HL-60 (cell line): ENCODE measurements at regions not wholly inside any gene's neighbourhood (a gene's known extent, or its start where the extent isn't known, plus 50 kb on each side); places are given as distances from the start of the nearest gene placed in this dataset.

Source experiments
- DNase-seq, 2 experiments: peaks; one replicate each; pipeline ENCODE4 v3.0.0-alpha.2; 2010 to 2020; ENCODE audit warnings: low read depth in 1 of 2, low spot score in 1 of 2
- H3K27ac ChIP-seq: fragments of 250-450 bp; sonication (Bioruptor Pico); replicated peaks from 2 replicates; pipeline ENCODE4 v1.5.1; 2020; ENCODE audit warnings: mild to moderate bottlenecking, moderate library complexity
- H3K27me3 ChIP-seq: fragments of 250-450 bp; sonication (Bioruptor Pico); 2 replicates; pipeline ENCODE4 v1.5.1; 2021; ENCODE audit warnings: mild to moderate bottlenecking, moderate library complexity; ENCODE audit not compliant: insufficient read depth, poor library complexity, severe bottlenecking
- H3K4me3 ChIP-seq: replicated peaks from 2 replicates; pipeline ENCODE4 v1.5.1; 2011; ENCODE audit warnings: mild to moderate bottlenecking, control low read depth, low read length; ENCODE audit not compliant: insufficient read depth
- GABPA ChIP-seq: IDR thresholded peaks from 2 replicates; pipeline ENCODE4 v1.6.1; 2012; ENCODE audit warnings: low read depth
- POLR2AphosphoS5 ChIP-seq: IDR thresholded peaks from 2 replicates; pipeline ENCODE4 v1.6.1; 2012; ENCODE audit warnings: low read depth
- SPI1 ChIP-seq: IDR thresholded peaks from 2 replicates; pipeline ENCODE4 v1.6.1; 2012; ENCODE audit warnings: low read depth, mild to moderate bottlenecking, borderline replicate concordance
- TF ChIP-seq, protein P1 (sequence below): IDR thresholded peaks from one replicate; pipeline ENCODE4 v1.5.1; 2011; ENCODE audit warnings: low read length, control low read depth, inconsistent platforms; ENCODE audit not compliant: insufficient read depth
- TF ChIP-seq, protein P2 (sequence below): IDR thresholded peaks from 2 replicates; pipeline ENCODE4 v1.6.1; 2012; ENCODE audit warnings: low read depth; ENCODE audit not compliant: insufficient replicate concordance

DNA sequence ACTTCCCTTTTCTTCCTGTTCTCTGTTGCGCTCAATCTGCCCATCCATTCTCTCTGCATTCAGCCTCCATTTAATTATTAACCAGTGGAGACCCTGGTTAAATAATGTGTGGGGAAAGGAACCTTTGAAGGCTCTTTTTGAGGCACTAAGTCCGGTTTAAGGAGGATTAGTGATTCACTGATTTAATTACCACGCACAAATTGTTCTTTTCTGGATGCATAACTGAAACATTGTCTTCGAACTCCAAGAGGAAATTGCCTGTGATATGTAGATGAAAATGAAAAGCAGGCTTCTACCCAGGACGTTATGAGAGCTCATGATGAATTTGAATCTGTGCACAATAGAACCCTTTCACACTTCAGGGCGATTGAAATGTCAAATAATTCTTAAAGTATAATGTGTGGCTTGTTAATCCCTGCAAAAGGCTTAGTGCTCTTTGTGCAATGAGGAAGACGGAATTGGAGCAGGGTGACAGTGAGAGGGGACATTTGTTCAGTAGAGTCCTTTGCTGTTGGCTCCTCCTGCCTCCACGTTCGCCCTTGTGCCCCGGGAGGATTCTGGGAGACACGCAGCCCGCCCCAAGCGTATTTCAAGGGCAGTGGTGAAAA lies 51.1 kb upstream of the ZNF236 start:
- Histone ChIP-seq H3K27ac (no peak overlapping the region), H3K27me3 (no peaks in the 10 kb centered on the region), H3K4me3 (no peak overlapping the region)
- TF ChIP-seq POLR2AphosphoS5 (no peak), GABPA (no peak)
- TF ChIP-seq, protein P1, sequence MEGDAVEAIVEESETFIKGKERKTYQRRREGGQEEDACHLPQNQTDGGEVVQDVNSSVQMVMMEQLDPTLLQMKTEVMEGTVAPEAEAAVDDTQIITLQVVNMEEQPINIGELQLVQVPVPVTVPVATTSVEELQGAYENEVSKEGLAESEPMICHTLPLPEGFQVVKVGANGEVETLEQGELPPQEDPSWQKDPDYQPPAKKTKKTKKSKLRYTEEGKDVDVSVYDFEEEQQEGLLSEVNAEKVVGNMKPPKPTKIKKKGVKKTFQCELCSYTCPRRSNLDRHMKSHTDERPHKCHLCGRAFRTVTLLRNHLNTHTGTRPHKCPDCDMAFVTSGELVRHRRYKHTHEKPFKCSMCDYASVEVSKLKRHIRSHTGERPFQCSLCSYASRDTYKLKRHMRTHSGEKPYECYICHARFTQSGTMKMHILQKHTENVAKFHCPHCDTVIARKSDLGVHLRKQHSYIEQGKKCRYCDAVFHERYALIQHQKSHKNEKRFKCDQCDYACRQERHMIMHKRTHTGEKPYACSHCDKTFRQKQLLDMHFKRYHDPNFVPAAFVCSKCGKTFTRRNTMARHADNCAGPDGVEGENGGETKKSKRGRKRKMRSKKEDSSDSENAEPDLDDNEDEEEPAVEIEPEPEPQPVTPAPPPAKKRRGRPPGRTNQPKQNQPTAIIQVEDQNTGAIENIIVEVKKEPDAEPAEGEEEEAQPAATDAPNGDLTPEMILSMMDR = no peak
- TF ChIP-seq, protein P2, sequence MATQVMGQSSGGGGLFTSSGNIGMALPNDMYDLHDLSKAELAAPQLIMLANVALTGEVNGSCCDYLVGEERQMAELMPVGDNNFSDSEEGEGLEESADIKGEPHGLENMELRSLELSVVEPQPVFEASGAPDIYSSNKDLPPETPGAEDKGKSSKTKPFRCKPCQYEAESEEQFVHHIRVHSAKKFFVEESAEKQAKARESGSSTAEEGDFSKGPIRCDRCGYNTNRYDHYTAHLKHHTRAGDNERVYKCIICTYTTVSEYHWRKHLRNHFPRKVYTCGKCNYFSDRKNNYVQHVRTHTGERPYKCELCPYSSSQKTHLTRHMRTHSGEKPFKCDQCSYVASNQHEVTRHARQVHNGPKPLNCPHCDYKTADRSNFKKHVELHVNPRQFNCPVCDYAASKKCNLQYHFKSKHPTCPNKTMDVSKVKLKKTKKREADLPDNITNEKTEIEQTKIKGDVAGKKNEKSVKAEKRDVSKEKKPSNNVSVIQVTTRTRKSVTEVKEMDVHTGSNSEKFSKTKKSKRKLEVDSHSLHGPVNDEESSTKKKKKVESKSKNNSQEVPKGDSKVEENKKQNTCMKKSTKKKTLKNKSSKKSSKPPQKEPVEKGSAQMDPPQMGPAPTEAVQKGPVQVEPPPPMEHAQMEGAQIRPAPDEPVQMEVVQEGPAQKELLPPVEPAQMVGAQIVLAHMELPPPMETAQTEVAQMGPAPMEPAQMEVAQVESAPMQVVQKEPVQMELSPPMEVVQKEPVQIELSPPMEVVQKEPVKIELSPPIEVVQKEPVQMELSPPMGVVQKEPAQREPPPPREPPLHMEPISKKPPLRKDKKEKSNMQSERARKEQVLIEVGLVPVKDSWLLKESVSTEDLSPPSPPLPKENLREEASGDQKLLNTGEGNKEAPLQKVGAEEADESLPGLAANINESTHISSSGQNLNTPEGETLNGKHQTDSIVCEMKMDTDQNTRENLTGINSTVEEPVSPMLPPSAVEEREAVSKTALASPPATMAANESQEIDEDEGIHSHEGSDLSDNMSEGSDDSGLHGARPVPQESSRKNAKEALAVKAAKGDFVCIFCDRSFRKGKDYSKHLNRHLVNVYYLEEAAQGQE = no peak
- DNase-seq = no peak

DNA sequence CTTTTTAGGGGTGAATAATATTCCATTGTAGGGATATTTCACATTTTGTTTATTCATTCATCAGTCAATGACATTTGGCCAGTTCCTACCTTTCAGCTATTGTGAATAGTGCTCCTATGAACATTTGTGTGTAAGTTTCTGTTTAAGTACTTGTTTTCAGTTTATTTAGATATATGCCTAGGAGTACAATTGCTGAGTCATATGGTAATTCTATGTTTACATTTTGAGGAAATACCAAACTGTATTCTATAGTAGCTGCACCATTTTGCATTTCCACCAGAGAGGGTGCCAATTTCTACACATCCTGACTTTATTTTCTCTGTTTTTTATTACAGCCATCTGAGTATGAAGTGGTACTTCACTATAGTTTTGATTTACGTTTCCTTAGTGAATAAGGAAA lies 54.4 kb upstream of the ZNF236 start:
- Histone ChIP-seq H3K4me3 (no peak overlapping the region), H3K27ac (no peak overlapping the region), H3K27me3 (peaks cover 2% of the 10 kb centered on the region)
- TF ChIP-seq SPI1 = no peak
- TF ChIP-seq, protein P1 = no peak
- TF ChIP-seq, protein P2 = no peak
- no peak for TF ChIP-seq GABPA
- no peak for TF ChIP-seq POLR2AphosphoS5
- no peak for DNase-seq

DNA sequence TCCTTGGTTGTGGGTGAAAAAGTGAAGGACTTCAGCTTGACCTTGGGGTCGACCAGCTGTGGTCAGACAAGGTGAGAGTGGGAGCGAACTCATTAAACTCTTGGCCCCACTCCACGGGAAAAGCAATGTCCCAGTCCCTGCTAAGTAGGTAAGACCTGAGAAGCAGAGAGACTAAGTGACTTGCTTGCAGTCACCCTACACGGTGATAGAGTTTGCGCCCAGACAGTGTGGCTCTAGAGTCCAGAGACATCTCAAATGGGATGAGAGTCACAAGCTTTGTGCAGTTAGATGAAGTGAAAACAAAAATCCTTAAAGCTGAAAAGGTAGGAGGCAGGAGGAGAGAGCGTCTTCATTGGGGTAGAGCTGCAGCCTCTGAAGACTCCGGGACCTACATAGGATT lies 55.9 kb upstream of the ZNF236 start:
- no peak for DNase-seq

More for the DNA sequence above, 55.9 kb upstream of the ZNF236 start:
- H3K4me3 ChIP-seq = no peak overlapping the region
- no peak for TF ChIP-seq POLR2AphosphoS5
- no peak for TF ChIP-seq GABPA
- TF ChIP-seq, protein P2 = no peak
- no peak for TF ChIP-seq SPI1
- TF ChIP-seq, protein P1 = no peak
- peaks cover 5% of the 10 kb centered on the region for H3K27me3 ChIP-seq
- H3K27ac ChIP-seq = no peak overlapping the region
